ENCODE measurements at regions not wholly inside any gene's neighbourhood (a gene's known extent, or its start where the extent isn't known, plus 50 kb on each side); places are given as distances from the start of the nearest gene placed in this dataset.

DNA sequence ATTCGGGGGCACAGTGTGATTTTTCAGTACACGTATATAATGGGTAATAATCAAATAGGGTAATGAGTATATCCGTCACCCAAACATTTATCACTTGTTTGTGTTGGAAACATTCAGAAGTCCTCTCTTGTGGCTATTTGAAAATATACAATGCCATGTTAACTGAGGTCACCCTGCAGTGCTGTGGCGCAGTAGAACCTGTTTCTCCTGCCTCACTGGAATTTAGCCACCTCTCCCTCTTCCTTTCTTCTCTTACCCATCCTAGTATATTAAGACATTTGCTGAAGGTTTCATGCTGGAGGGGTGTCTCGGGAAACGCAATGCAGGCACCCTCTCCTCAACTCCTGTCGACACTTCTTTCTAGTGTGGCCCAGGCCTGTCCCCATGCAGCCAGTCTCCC, 425.3 kb upstream of the MKI67 start:
- TF ChIP-seq, protein P1, sequence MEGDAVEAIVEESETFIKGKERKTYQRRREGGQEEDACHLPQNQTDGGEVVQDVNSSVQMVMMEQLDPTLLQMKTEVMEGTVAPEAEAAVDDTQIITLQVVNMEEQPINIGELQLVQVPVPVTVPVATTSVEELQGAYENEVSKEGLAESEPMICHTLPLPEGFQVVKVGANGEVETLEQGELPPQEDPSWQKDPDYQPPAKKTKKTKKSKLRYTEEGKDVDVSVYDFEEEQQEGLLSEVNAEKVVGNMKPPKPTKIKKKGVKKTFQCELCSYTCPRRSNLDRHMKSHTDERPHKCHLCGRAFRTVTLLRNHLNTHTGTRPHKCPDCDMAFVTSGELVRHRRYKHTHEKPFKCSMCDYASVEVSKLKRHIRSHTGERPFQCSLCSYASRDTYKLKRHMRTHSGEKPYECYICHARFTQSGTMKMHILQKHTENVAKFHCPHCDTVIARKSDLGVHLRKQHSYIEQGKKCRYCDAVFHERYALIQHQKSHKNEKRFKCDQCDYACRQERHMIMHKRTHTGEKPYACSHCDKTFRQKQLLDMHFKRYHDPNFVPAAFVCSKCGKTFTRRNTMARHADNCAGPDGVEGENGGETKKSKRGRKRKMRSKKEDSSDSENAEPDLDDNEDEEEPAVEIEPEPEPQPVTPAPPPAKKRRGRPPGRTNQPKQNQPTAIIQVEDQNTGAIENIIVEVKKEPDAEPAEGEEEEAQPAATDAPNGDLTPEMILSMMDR (IDR thresholded peaks at IDR 0.05), result no peak
- TF ChIP-seq EZH2phosphoT487 (IDR thresholded peaks at IDR 0.05) (no peak), EZH2 (IDR thresholded peaks at IDR 0.05) (no peak)
